ENCODE measurements at regions not wholly inside any gene's neighbourhood (a gene's known extent, or its start where the extent isn't known, plus 50 kb on each side); places are given as distances from the start of the nearest gene placed in this dataset.

- no peaks in the 10 kb centered on the region for H3K27me3 ChIP-seq
- no peak overlapping the region for H3K4me3 ChIP-seq
- WGBS, 5 donors, result 68 to 79% (median 73%) methylated on average over 7 of the region's 7 CpGs
- H3K9me3 ChIP-seq, result no peaks in the 10 kb centered on the region
- no peak for DNase-seq
- no peaks in the 10 kb centered on the region for H3K4me1 ChIP-seq
- intact Hi-C loops (cut with DNase I; ENCODE audit: low total_unique reads), result no loop called here
- no peaks in the 10 kb centered on the region for H3K36me3 ChIP-seq
- TF ChIP-seq POLR2A (IDR thresholded peaks at IDR 0.05), result no peak
- TF ChIP-seq POLR2AphosphoS5 (IDR thresholded peaks at IDR 0.05), result no peak
- no peak for TF ChIP-seq CTCF (IDR thresholded peaks at IDR 0.05)
- no peak for TF ChIP-seq EP300 (IDR thresholded peaks at IDR 0.05)
- no peak overlapping the region for H3K27ac ChIP-seq
Observed at GRCh38 chr6:4678506-4679300, 97.5 kb upstream of the CDYL start.

GRCh38 chr6:4677751-4678065, 98.5 kb upstream of the CDYL start:
- no peaks in the 10 kb centered on the region for H3K27me3 ChIP-seq
- H3K27ac ChIP-seq, result no peak overlapping the region
- no peak overlapping the region for H3K4me3 ChIP-seq
- H3K9me3 ChIP-seq, result no peaks in the 10 kb centered on the region
- 62 to 79% (median 71%) methylated on average over 4 of the region's 4 CpGs for WGBS, 5 donors
- no peak for TF ChIP-seq CTCF (IDR thresholded peaks at IDR 0.05)
- TF ChIP-seq EP300 (IDR thresholded peaks at IDR 0.05), result no peak
- no peak for TF ChIP-seq POLR2A (IDR thresholded peaks at IDR 0.05)
- TF ChIP-seq POLR2AphosphoS5 (IDR thresholded peaks at IDR 0.05), result no peak
- no peaks in the 10 kb centered on the region for H3K4me1 ChIP-seq
- intact Hi-C loops (cut with DNase I; ENCODE audit: low total_unique reads), result no loop called here
- no peaks in the 10 kb centered on the region for H3K36me3 ChIP-seq
- DNase-seq, result no peak

- DNase-seq, result no peak
- Histone ChIP-seq H3K4me3 (no peak overlapping the region), H3K9me3 (no peaks in the 10 kb centered on the region), H3K36me3 (no peaks in the 10 kb centered on the region), H3K27ac (no peak overlapping the region), H3K4me1 (peaks cover 0 to 3% (median 0%) of the 10 kb centered on the region in 4 donors), H3K27me3 (no peaks in the 10 kb centered on the region)
- WGBS, 5 donors, result 67 to 80% (median 79%) methylated on average over 10 to 11 of the region's 11 CpGs
- TF ChIP-seq EP300 (IDR thresholded peaks at IDR 0.05) (no peak), POLR2A (IDR thresholded peaks at IDR 0.05) (no peak)
- intact Hi-C loops (cut with DNase I; ENCODE audit: low total_unique reads), result no loop called here
Observed at GRCh38 chr6:4677011-4677750, 99.0 kb upstream of the CDYL start.

- intact Hi-C loops (cut with DNase I; ENCODE audit: low total_unique reads), result no loop called here
- Histone ChIP-seq H3K27me3 (no peaks in the 10 kb centered on the region), H3K36me3 (no peaks in the 10 kb centered on the region), H3K4me1 (peaks cover 0 to 3% (median 0%) of the 10 kb centered on the region in 4 donors), H3K9me3 (no peaks in the 10 kb centered on the region), H3K27ac (no peak overlapping the region), H3K4me3 (no peak overlapping the region)
- 88 to 93% (median 90%) methylated on average over 9 of the region's 9 CpGs for WGBS, 5 donors
- no peak for TF ChIP-seq POLR2AphosphoS5 (IDR thresholded peaks at IDR 0.05)
- no peak for TF ChIP-seq EP300 (IDR thresholded peaks at IDR 0.05)
- no peak for TF ChIP-seq CTCF (IDR thresholded peaks at IDR 0.05)
- no peak for TF ChIP-seq POLR2A (IDR thresholded peaks at IDR 0.05)
- no peak for DNase-seq
Observed at GRCh38 chr6:4676016-4676415, 100.2 kb upstream of the CDYL start.

- intact Hi-C loops (cut with DNase I; ENCODE audit: low total_unique reads), result no loop called here
- TF ChIP-seq POLR2AphosphoS5 (IDR thresholded peaks at IDR 0.05) (no peak), CTCF (IDR thresholded peaks at IDR 0.05) (no peak), EP300 (IDR thresholded peaks at IDR 0.05) (no peak), POLR2A (IDR thresholded peaks at IDR 0.05) (no peak)
- no peak for DNase-seq
- Histone ChIP-seq H3K27ac (no peak overlapping the region), H3K4me1 (peaks cover 0 to 3% (median 0%) of the 10 kb centered on the region in 4 donors), H3K4me3 (no peak overlapping the region), H3K36me3 (no peaks in the 10 kb centered on the region), H3K9me3 (no peaks in the 10 kb centered on the region), H3K27me3 (no peaks in the 10 kb centered on the region)
- 65 to 74% (median 68%) methylated on average over 6 of the region's 6 CpGs for WGBS, 5 donors
Observed at GRCh38 chr6:4675121-4675520, 101.1 kb upstream of the CDYL start.

Data from stomach (tissue), 8 donors.